Ishikawa (cell line): ENCODE measurements at regions not wholly inside any gene's neighbourhood (a gene's known extent, or its start where the extent isn't known, plus 50 kb on each side); places are given as distances from the start of the nearest gene placed in this dataset.

Experiments used
- CEBPB ChIP-seq: IDR thresholded peaks from 2 replicates; pipeline ENCODE4 v1.6.1; 2012
- CREB1 ChIP-seq: IDR thresholded peaks from 2 replicates; pipeline ENCODE4 v1.6.1; 2012; ENCODE audit warnings: low read depth
- EGR1 ChIP-seq: IDR thresholded peaks from 2 replicates; pipeline ENCODE4 v1.6.1; 2012
- EP300 ChIP-seq: IDR thresholded peaks from 2 replicates; pipeline ENCODE4 v1.6.1; 2012; ENCODE audit warnings: borderline replicate concordance
- FOXM1 ChIP-seq: IDR thresholded peaks from 2 replicates; pipeline ENCODE4 v1.6.1; 2012; ENCODE audit warnings: low read depth, borderline replicate concordance
- TEAD4 ChIP-seq: IDR thresholded peaks from 2 replicates; pipeline ENCODE4 v1.6.1; 2012
- YY1 ChIP-seq: IDR thresholded peaks from 2 replicates; pipeline ENCODE4 v1.6.1; 2012; ENCODE audit warnings: low read depth
- TF ChIP-seq, protein P1 (sequence below): IDR thresholded peaks from 2 replicates; pipeline ENCODE4 v1.6.1; 2012
- TF ChIP-seq, protein P2 (sequence below): IDR thresholded peaks from 2 replicates; pipeline ENCODE4 v1.6.1; 2012; ENCODE audit warnings: low read depth, mild to moderate bottlenecking

DNA sequence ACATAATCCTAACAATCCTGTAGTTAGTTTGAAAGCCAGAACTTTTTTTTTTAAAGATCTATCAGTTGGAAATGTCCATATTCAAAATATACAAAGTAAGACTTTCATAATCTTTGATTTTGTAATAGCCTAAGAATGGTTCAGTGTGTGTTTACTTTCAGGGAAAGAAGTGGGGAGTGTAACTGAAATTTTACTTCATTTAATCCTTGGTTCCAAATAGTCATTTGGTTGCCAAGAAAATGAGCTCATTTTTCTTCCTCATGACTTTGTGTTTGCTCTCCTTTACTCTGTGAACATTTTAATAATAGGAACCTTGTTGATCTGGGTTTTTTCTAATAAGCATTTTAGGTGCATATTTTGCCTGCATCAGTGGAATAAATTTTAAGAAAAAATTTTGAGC lies 278.8 kb downstream of the SLITRK6 start:
- TF ChIP-seq CEBPB = no peak
- TF ChIP-seq EP300 = no peak
- TF ChIP-seq EGR1 = no peak
- no peak for TF ChIP-seq YY1
- TF ChIP-seq, protein P1, sequence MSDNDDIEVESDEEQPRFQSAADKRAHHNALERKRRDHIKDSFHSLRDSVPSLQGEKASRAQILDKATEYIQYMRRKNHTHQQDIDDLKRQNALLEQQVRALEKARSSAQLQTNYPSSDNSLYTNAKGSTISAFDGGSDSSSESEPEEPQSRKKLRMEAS = no peak
- no peak for TF ChIP-seq FOXM1
- TF ChIP-seq, protein P2, sequence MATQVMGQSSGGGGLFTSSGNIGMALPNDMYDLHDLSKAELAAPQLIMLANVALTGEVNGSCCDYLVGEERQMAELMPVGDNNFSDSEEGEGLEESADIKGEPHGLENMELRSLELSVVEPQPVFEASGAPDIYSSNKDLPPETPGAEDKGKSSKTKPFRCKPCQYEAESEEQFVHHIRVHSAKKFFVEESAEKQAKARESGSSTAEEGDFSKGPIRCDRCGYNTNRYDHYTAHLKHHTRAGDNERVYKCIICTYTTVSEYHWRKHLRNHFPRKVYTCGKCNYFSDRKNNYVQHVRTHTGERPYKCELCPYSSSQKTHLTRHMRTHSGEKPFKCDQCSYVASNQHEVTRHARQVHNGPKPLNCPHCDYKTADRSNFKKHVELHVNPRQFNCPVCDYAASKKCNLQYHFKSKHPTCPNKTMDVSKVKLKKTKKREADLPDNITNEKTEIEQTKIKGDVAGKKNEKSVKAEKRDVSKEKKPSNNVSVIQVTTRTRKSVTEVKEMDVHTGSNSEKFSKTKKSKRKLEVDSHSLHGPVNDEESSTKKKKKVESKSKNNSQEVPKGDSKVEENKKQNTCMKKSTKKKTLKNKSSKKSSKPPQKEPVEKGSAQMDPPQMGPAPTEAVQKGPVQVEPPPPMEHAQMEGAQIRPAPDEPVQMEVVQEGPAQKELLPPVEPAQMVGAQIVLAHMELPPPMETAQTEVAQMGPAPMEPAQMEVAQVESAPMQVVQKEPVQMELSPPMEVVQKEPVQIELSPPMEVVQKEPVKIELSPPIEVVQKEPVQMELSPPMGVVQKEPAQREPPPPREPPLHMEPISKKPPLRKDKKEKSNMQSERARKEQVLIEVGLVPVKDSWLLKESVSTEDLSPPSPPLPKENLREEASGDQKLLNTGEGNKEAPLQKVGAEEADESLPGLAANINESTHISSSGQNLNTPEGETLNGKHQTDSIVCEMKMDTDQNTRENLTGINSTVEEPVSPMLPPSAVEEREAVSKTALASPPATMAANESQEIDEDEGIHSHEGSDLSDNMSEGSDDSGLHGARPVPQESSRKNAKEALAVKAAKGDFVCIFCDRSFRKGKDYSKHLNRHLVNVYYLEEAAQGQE = no peak
- no peak for TF ChIP-seq TEAD4
- no peak for TF ChIP-seq CREB1
